ENCODE measurements at regions not wholly inside any gene's neighbourhood (a gene's known extent, or its start where the extent isn't known, plus 50 kb on each side); places are given as distances from the start of the nearest gene placed in this dataset.

DNA sequence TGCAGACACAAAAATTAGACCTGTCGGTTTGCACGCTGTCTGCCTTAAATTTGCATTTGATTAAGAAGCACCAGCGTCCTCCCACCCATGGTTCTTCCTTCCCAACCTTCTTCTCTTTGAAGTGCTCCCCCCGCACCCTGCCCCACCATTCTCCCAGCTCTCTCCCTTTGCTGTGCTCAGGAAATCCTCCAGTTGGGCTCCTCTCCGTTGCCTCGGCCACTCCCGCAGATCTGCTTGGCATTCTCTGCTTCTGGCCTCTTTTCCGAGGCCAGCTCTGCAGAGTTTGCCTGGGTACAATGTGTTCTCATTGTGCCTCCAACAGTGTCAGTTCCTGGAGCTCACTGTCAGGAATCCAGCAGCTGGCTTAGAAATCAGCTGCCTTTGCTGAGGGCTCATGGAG lies 126.1 kb downstream of the NAV1 start:
- POLR2A ChIA-PET: no interaction called here
- TF ChIP-seq RAD51 (IDR thresholded peaks at IDR 0.05) (no peak), CEBPB (IDR thresholded peaks at IDR 0.05; ENCODE audit: borderline replicate concordance in 1 of 2, low read depth in 2 of 2, low read length in 2 of 2) (no peak), ATF7 (IDR thresholded peaks at IDR 0.05; ENCODE audit: low read depth) (no peak), IRF4 (IDR thresholded peaks at IDR 0.05; ENCODE audit: low read depth, low read length) (no peak), SIN3A (IDR thresholded peaks at IDR 0.05; ENCODE audit: low read depth, low read length) (no peak), NR2F1 (conservative IDR thresholded peaks at IDR 0.05) (no peak), EP300 (IDR thresholded peaks at IDR 0.05; ENCODE audit: borderline replicate concordance in 1 of 2, control insufficient read depth in 1 of 2, low read depth in 2 of 2, low read length in 2 of 2) (no peak), HSF1 (IDR thresholded peaks at IDR 0.05; ENCODE audit: low read depth, low read length) (no peak)
- FAIRE-seq: no peak

More for the DNA sequence above, 126.1 kb downstream of the NAV1 start:
- Histone ChIP-seq H3K9ac (ENCODE audit: control insufficient read depth, insufficient read depth, low read length) (no peak overlapping the region), H3K4me2 (ENCODE audit: control insufficient read depth, insufficient read depth) (no peak overlapping the region), H3K79me2 (ENCODE audit: control insufficient read depth, insufficient read depth, low read length) (no peaks in the 10 kb centered on the region), H3K9me3 (replicated peaks; ENCODE audit: control insufficient read depth, insufficient read depth, low read length) (no peaks in the 10 kb centered on the region), H4K20me1 (ENCODE audit: control insufficient read depth, insufficient read depth) (no peaks in the 10 kb centered on the region), H3K4me3 (no peak overlapping the region), H3K36me3 (ENCODE audit: control insufficient read depth in 2 of 2, insufficient read depth in 2 of 2, low read length in 1 of 2) (no peaks in the 10 kb centered on the region), H2AFZ (ENCODE audit: control insufficient read depth, low read depth, low read length) (no peak overlapping the region), H3K4me1 (ENCODE audit: control insufficient read depth, insufficient read depth, low read length) (no peaks in the 10 kb centered on the region), H3K27ac (ENCODE audit: control insufficient read depth, insufficient read depth) (no peak overlapping the region), H3K27me3 (replicated peaks in 1 of 2; ENCODE audit: control insufficient read depth in 2 of 2, insufficient read depth in 2 of 2, low read length in 1 of 2) (peaks cover 0 to 3% of the 10 kb centered on the region in 2 experiments; a peak in 2 of 4 replicates)
- in situ Hi-C loops (cut with MboI): no loop called here
- DNase-seq (ENCODE audit: low read depth, low spot score) (no peak), ATAC-seq (no peak)
- ChIA-PET RAD21 (ENCODE audit: unreplicated experiment) (no interaction called here), CTCF (interaction anchor here (1.2 kb wide), 1 partner anchor 40 kb away, joined by 3 read pairs; no protein-coding TSS in a partner anchor), SMC1A (ENCODE audit: uncharacterized antibody, unreplicated experiment) (no interaction called here)
- intact Hi-C loops (cut with micrococcal nuclease; ENCODE audit: unreplicated experiment): no loop called here
- WGBS (ENCODE audit: insufficient coverage, insufficient replicate concordance, low lambda C conversion rate, missing lambda C conversion rate): 35% methylated on average over 5 of the region's 8 CpGs
- BruUV-seq (replicated peaks): no TSS peak

All from GM12878 (cell line).